HG02798 (cell line): ENCODE measurements at regions not wholly inside any gene's neighbourhood (a gene's known extent, or its start where the extent isn't known, plus 50 kb on each side); places are given as distances from the start of the nearest gene placed in this dataset.

Experiments
- ATAC-seq: cut with Tn5 transposase; IDR thresholded peaks from one replicate; pipeline ENCODE4 v1.9.1; 2021; ENCODE audit warnings: mild to moderate bottlenecking; ENCODE audit not compliant: unreplicated experiment, poor library complexity

- ATAC-seq = no peak
Measured at GRCh38 chr3:115512565-115513415, 110.5 kb upstream of the GAP43 start.

GRCh38 chr3:115513416-115513800 lies 109.9 kb upstream of the GAP43 start:
- ATAC-seq = no peak

GRCh38 chr3:115517457-115518050 lies 105.8 kb upstream of the GAP43 start:
- ATAC-seq = no peak

- ATAC-seq = no peak
Measured at GRCh38 chr3:115518100-115518852, 105.0 kb upstream of the GAP43 start.

GRCh38 chr3:115520241-115520640 lies 103.1 kb upstream of the GAP43 start:
- ATAC-seq = no peak

DNA sequence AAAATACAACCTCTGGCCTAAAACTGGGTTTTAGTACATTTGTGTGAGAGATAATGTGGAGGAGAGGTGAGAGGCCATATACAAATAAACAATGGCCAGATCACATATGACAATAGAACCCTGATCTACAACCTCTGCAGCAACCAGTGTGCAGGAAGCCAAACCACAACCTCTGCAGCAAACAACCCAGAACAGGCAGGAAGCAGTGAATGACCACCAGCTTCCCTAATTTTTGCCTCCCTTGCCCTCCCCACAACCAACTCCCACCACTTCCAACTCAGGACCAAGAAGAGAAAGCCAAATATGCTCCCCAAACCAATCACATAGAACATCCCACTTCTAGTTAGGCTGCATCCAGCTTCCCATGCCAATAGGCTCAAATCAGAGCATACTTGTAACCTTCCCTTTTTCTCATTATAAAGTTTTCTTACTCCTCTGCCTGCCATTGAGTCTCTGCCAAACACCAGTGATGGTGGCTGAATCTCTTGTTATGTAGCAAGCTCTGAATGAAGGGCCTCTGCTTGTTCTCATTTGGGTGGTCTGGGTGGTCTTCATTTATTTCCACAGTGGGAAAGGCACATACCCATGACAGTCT lies 102.6 kb upstream of the GAP43 start:
- no peak for ATAC-seq

DNA sequence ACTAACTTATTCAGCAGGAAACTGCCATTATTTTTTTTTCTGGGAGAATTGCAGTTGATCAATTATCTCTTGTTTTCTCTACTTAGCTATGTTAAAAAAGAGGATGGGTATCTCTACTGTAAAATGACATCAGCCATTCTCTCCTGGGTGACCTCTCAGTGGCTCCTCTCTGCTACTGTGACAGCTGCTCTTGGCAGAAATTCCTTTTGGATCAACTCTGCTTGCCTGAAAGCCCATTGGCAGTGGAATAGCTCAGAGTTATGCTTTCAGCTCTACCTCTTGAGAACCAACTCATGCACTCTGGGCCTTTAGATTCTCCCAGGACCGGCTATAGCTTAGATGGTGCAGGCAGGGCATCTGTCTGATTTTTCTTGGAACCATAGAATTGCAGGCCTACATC lies 99.9 kb upstream of the GAP43 start:
- ATAC-seq = no peak

- no peak for ATAC-seq
Measured at GRCh38 chr3:115524549-115524948, 98.8 kb upstream of the GAP43 start.

DNA sequence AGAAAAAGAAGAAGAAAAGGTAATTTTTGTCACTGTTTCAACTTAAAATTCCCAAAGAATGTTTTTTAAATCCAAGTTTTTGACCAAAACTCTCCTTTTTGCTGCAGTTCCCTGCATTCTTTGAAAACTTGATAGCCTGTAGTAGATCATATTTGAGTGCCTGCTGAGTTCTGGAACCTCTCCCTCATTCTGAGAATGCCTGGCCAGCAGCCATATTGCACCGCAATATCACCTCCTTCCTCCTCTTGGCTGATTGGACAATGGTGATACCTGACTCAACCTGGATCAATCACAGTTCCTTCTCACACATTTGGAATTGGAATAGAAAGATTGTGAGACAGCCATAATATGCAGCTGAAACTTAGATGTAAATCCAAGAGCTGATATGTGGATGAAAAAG lies 97.6 kb upstream of the GAP43 start:
- ATAC-seq = no peak

DNA sequence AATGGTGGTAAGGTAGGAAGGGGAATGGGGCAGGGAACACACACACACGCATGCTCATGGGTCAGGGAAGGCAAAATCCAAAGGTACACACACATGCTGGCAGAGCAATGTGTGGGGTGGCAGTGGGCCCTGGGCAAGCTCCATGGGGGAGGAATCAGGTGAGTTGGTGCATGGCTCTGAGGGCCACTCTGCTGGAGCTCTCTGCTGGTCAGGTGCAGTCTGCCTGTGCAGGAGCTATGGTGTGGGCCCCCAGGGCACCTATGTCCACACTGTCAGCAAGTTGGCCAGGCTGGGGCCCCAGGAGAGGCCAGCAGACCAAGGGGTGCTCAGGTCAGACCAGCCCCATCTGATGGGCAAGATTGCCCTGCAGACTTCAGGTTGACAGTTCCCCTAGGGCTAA lies 90.1 kb upstream of the GAP43 start:
- ATAC-seq = no peak

- no peak for ATAC-seq
Measured at GRCh38 chr3:115536171-115536570, 87.1 kb upstream of the GAP43 start.

DNA sequence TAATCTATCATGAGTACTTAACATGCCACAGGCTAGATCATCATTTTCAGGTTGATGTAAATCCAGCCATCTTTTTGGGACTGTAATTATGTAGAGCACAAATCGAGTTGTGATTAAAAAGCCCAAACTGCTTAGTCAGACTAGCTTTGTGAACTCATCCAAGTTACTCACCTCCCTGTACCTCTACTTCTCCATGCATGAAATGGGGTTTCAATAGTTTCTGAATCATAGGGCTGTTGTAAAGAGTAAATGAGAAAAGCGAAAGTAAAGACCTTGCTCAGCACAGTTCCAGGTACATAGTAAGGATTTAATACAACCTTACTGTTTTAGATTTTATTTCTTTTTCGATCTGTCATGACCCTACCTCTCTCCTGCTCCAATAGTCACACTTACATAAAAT lies 85.6 kb upstream of the GAP43 start:
- no peak for ATAC-seq

GRCh38 chr3:115547207-115547606 lies 76.1 kb upstream of the GAP43 start:
- ATAC-seq = no peak

DNA sequence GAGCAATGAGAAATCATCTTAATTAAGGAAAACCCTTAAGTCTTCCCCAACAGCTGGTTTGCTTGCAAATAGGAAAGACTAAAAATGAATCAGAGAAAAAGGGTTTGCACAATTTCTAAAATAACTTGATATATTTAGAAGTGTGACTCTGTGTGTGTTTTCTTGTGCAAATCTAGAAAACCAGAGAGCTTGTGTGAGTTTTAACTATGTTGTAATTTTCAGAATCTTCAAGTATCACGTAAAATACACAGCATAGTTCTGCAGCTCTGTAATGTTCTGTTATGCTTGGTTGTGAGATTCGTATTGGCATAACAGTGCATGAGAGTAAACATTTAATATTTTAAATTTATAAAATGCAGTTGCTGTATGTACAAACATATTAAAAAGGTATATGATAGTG lies 74.7 kb upstream of the GAP43 start:
- ATAC-seq = no peak

DNA sequence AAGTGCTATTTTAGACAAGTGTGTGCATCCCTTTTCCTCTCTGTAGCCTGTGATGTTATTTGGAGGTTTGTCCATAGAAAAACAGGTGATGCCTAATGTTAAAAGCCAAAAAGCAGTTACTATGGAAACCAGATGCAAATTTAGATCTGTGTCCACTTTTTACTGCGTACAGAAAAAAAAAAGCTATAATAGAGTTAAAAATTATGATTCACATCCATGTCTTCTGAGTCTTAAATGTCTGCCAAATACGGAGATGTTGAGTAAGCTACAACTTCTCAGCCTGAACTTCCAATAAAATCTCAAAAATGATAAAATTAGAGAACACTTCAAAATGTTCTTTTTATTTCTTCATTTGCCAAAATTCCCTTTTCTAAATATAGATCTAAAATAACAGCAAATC lies 74.2 kb upstream of the GAP43 start:
- ATAC-seq = no peak

GRCh38 chr3:115550285-115550761 lies 73.0 kb upstream of the GAP43 start:
- ATAC-seq = no peak

GRCh38 chr3:115551016-115551415 lies 72.3 kb upstream of the GAP43 start:
- no peak for ATAC-seq

DNA sequence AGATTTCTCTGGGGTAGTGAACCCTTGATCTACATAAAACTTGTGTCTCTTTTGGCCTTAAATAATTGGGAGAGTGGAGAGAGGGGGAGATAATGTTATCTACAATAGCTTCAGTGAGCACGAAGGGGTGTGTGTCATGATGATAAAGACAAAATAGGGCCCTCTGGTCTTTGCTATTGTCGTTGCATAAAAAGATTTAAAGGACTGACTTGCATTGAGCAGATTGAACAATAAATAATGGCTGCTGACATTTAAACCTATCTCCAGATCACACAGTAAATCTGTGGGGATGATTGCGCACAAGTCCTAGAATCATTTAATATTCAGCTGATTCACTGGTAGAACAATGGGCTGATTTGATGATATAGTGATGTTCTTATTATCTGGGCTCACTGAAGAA lies 71.3 kb upstream of the GAP43 start:
- no peak for ATAC-seq

DNA sequence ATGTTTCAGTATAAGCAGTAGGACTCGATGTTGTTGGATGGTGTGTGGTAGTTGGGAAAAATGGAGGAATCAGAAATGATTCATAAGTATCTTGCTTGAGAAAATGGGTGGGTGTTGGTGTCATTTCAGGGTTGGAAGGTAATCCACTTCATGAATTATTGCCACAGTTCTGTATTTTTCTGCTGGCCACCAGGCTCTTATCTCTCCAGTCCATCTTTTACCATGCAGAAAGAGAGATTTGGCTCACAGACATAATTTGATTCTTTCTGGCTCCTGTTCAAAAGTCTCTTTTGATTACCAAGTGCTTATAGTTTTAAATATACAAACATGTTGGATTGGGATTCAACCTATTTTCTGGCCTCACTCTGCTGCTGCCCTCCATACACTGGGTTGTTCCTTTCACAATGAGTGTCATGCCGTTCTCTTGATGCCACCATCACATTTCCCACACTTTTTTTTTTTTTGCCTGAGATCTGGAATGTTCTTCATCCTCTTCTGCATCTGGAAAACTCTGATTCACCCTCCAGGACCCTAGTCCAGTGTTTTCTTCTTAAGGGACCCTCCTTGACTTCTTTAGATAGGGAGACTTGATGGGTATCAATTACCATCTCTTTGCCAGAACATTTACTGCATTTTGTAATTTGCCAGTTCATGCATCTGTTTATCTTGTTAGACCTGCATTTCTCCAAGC lies 69.4 kb upstream of the GAP43 start:
- no peak for ATAC-seq

DNA sequence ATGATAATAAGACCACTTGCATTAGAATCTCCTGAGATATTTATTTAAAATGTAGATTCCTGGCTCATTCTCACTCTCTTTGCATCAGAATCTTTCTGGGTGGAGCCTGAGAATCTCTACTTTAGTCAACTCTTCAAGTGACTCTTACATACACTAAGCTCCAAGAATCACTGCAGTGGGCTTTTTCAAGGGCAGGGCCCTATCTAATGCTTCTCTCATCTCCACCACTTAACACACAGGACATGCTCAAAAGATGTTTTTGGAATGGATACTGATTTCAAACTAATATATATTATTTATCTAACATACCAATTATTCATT lies 68.9 kb upstream of the GAP43 start:
- ATAC-seq = no peak
